IMR-90 (cell line): ENCODE measurements at regions not wholly inside any gene's neighbourhood (a gene's known extent, or its start where the extent isn't known, plus 50 kb on each side); places are given as distances from the start of the nearest gene placed in this dataset.

ENCODE experiments used
- ATAC-seq: fragments of 200-7000 bp; cut with Tn5 transposase; 2 replicates; pipeline ENCODE4 v1.9.1; 2020; ENCODE audit warnings: low read depth, mild to moderate bottlenecking, moderate library complexity
- BruUV-seq: library from RNA; stranded (reverse); fragments of 400-500 nt; replicated peaks from 2 replicates; lab custom pipeline; 2021; lab: Mats Ljungman, UMichigan
- CTCF ChIA-PET: fragments of 300-600 bp; formaldehyde crosslinking; extraction: SDS; loops from one replicate; lab custom pipeline; 2021; ENCODE audit warnings: antibody characterized with exemption; lab: Yijun Ruan, JAX
- POLR2A ChIA-PET: fragments of 300-600 bp; sonication (Branson Sonifier 250); formaldehyde crosslinking; loops from one replicate; lab custom pipeline; 2022; ENCODE audit warnings: antibody characterized with exemption; ENCODE audit not compliant: unreplicated experiment; lab: Charles Lee
- DNase-seq: peaks from one replicate; pipeline ENCODE4 v3.0.0; 2013
- H2AFZ ChIP-seq: replicated peaks from 2 replicates; pipeline ENCODE3; 2013; ENCODE audit warnings: low read length, mild to moderate bottlenecking; ENCODE audit not compliant: poor library complexity
- H2AK5ac ChIP-seq: 2 replicates; pipeline ENCODE4 v1.6.1; 2013; ENCODE audit warnings: low read depth, low read length, inconsistent platforms
- H2AK9ac ChIP-seq: replicated peaks from 2 replicates; pipeline ENCODE3; 2013; ENCODE audit warnings: mild to moderate bottlenecking, low read depth, low read length, moderate library complexity; ENCODE audit not compliant: poor library complexity
- H2BK120ac ChIP-seq: 2 replicates; pipeline ENCODE4 v1.6.1; 2013; ENCODE audit warnings: low read depth, low read length, inconsistent platforms
- H2BK15ac ChIP-seq: 3 replicates; pipeline ENCODE4 v1.6.1; 2013; ENCODE audit warnings: low read depth, low read length, inconsistent platforms
- H2BK20ac ChIP-seq: 2 replicates; pipeline ENCODE4 v1.6.1; 2013; ENCODE audit warnings: low read depth, mild to moderate bottlenecking, inconsistent platforms, low read length, moderate library complexity
- H2BK5ac ChIP-seq: 2 replicates; pipeline ENCODE4 v1.6.1; 2013; ENCODE audit warnings: mild to moderate bottlenecking, low read depth, low read length, inconsistent platforms; ENCODE audit not compliant: poor library complexity, severe bottlenecking
- H3K14ac ChIP-seq: replicated peaks from 2 replicates; pipeline ENCODE4 v1.6.1; 2013; ENCODE audit warnings: low read depth, low read length, inconsistent platforms
- H3K18ac ChIP-seq: 2 replicates; pipeline ENCODE4 v1.6.1; 2013; ENCODE audit warnings: low read depth, low read length, control low read depth
- H3K23ac ChIP-seq: 2 replicates; pipeline ENCODE4 v1.6.1; 2013; ENCODE audit warnings: low read depth, low read length, inconsistent platforms
- H3K27ac ChIP-seq: 2 replicates; pipeline ENCODE4 v1.5.1; 2013; ENCODE audit warnings: mild to moderate bottlenecking, control low read depth, low read length; ENCODE audit not compliant: insufficient read depth
- H3K27me3 ChIP-seq: 2 replicates; pipeline ENCODE4 v1.6.1; 2013; ENCODE audit warnings: low read length; ENCODE audit not compliant: control insufficient read depth, insufficient read depth
- H3K36me3 ChIP-seq: 2 replicates; pipeline ENCODE4 v1.6.1; 2013; ENCODE audit warnings: low read length, mixed read lengths; ENCODE audit not compliant: control insufficient read depth, insufficient read depth
- H3K4ac ChIP-seq: 2 replicates; pipeline ENCODE4 v1.6.1; 2013; ENCODE audit warnings: low read depth, low read length, inconsistent platforms
- H3K4me1 ChIP-seq: 2 replicates; pipeline ENCODE4 v1.6.1; 2013; ENCODE audit warnings: low read length, mixed read lengths; ENCODE audit not compliant: control insufficient read depth, insufficient read depth
- H3K4me2 ChIP-seq: 2 replicates; pipeline ENCODE4 v1.6.1; 2013; ENCODE audit warnings: low read depth, mild to moderate bottlenecking, control low read depth, low read length, moderate library complexity
- H3K4me3 ChIP-seq: 2 replicates; pipeline ENCODE4 v1.5.1; 2013; ENCODE audit warnings: low read depth, mild to moderate bottlenecking, control low read depth, low read length, moderate library complexity; ENCODE audit not compliant: insufficient read depth
- H3K56ac ChIP-seq: 2 replicates; pipeline ENCODE4 v1.6.1; 2013; ENCODE audit warnings: low read length, inconsistent platforms; ENCODE audit not compliant: insufficient read depth; ENCODE audit errors: extremely low read depth
- H3K79me1 ChIP-seq, 2 experiments: 2 replicates each; pipeline ENCODE4 v1.6.1; 2013; ENCODE audit warnings: low read length in 2 of 2, inconsistent platforms in 1 of 2, low read depth in 1 of 2
- H3K9ac ChIP-seq: 2 replicates; pipeline ENCODE4 v1.6.1; 2013; ENCODE audit warnings: low read depth, low read length, control low read depth
- H3K9me1 ChIP-seq: 2 replicates; pipeline ENCODE4 v1.6.1; 2013; ENCODE audit warnings: low read length, inconsistent platforms; ENCODE audit not compliant: insufficient read depth
- H3K9me3 ChIP-seq: 2 replicates; pipeline ENCODE4 v1.6.1; 2013; ENCODE audit warnings: low read length; ENCODE audit not compliant: control insufficient read depth, insufficient read depth
- H4K20me1 ChIP-seq: 2 replicates; pipeline ENCODE4 v1.6.1; 2013; ENCODE audit warnings: low read length, inconsistent platforms; ENCODE audit not compliant: insufficient read depth
- H4K5ac ChIP-seq: 2 replicates; pipeline ENCODE4 v1.6.1; 2013; ENCODE audit warnings: mild to moderate bottlenecking, low read depth, low read length, control low read depth
- H4K8ac ChIP-seq, 2 experiments: 2 replicates each; pipeline ENCODE4 v1.6.1; 2013; ENCODE audit warnings: low read depth in 2 of 2, low read length in 2 of 2, control low read depth in 1 of 2, inconsistent platforms in 1 of 2
- H4K91ac ChIP-seq: 2 replicates; pipeline ENCODE4 v1.6.1; 2013; ENCODE audit warnings: low read depth, low read length, inconsistent platforms; ENCODE audit not compliant: insufficient read depth
- CEBPB ChIP-seq: IDR thresholded peaks from 2 replicates; pipeline ENCODE4 v1.6.1; 2012; ENCODE audit warnings: low read depth, low read length, improper control_type of control experiment
- CHD1 ChIP-seq: IDR thresholded peaks from 2 replicates; pipeline ENCODE4 v1.6.1; 2012; ENCODE audit warnings: low read depth, low read length, improper control_type of control experiment
- WGBS, 2 experiments: methylation state at CpG; one replicate each; pipeline versions ENCODE4 v1.1.5 to v1.1.7; 2013; ENCODE audit warnings: missing lambda C conversion rate in 2 of 2; ENCODE audit not compliant: insufficient read length in 1 of 2; ENCODE audit errors: extremely low coverage in 2 of 2; 5-methylcytosine and 5-hydroxymethylcytosine counted together
- dilution Hi-C: fragments of 300-500 bp; cut with HindIII; formaldehyde crosslinking; loops from one replicate; pipeline ENCODE4 v1.14.3; 2018; ENCODE audit warnings: low sequenced_read_pairs; ENCODE audit not compliant: unreplicated experiment
- in situ Hi-C: fragments of 300-500 bp; cut with MboI; formaldehyde crosslinking; loops from 3 replicates; pipeline ENCODE4 v1.14.3; 2019; ENCODE audit warnings: low sequenced_read_pairs, inconsistent platforms, mixed read lengths
- intact Hi-C: fragments of 100-400 bp; cut with micrococcal nuclease; formaldehyde crosslinking; loops from 2 replicates; pipeline ENCODE4 v1.10.0; 2022
- TF ChIP-seq, protein P1 (sequence below): conservative IDR thresholded peaks from 2 replicates; pipeline ENCODE4 v1.5.1; 2012; ENCODE audit warnings: mild to moderate bottlenecking, low read depth, low read length, improper control_type of control experiment

DNA sequence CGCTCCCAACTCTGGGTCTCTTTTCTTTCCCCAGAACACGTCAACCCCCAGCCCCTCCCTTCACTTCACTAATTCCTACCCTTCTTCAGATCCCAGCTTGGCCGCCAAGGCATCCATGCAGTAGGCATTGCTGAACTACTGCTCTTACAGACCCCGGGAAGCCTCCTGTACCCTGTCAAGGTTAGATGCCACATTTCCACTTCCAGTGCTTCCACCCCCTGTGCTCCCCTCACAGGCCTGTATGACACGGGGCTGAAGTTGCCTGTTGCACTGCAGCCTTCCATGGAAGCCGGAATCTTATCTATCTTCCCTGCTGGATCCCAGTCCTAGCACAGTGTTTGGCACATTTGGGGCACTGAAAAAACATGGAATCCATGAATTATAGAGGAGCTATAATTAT lies 99.0 kb upstream of the SOD1 start:
- DNase-seq (no peak), ATAC-seq (no peak)
- Histone ChIP-seq H3K27ac (no peak overlapping the region), H3K4me2 (no peak overlapping the region), H3K27me3 (peaks cover 35% of the 10 kb centered on the region), H2BK15ac (no peak overlapping the region), H4K91ac (no peak overlapping the region), H2AK9ac (no peak overlapping the region), H3K36me3 (no peaks in the 10 kb centered on the region), H2AFZ (no peak overlapping the region), H3K56ac (no peak overlapping the region), H3K18ac (no peak overlapping the region), H3K14ac (no peak overlapping the region), H2AK5ac (no peak overlapping the region), H2BK120ac (no peak overlapping the region), H4K20me1 (no peaks in the 10 kb centered on the region), H4K8ac (no peak overlapping the region), H4K5ac (no peak overlapping the region), H2BK20ac (no peak overlapping the region), H3K4me1 (no peaks in the 10 kb centered on the region), H3K4ac (no peak overlapping the region), H3K23ac (no peak overlapping the region), H3K79me1 (no peaks in the 10 kb centered on the region), H3K9me3 (peaks cover 3% of the 10 kb centered on the region; the same call in 1 of the 2 replicates), H3K4me3 (no peak overlapping the region), H3K9me1 (no peaks in the 10 kb centered on the region), H3K9ac (no peak overlapping the region), H2BK5ac (no peak overlapping the region)
- ChIA-PET POLR2A (no interaction called here), CTCF (interaction anchor here (0.6 kb wide), 1 partner anchor 213 kb away, joined by 3 read pairs; no protein-coding TSS in a partner anchor)
- in situ Hi-C loops, result no loop called here
- intact Hi-C loops, result no loop called here
- BruUV-seq, result no TSS peak
- TF ChIP-seq CEBPB (no peak), CHD1 (no peak)
- TF ChIP-seq, protein P1, sequence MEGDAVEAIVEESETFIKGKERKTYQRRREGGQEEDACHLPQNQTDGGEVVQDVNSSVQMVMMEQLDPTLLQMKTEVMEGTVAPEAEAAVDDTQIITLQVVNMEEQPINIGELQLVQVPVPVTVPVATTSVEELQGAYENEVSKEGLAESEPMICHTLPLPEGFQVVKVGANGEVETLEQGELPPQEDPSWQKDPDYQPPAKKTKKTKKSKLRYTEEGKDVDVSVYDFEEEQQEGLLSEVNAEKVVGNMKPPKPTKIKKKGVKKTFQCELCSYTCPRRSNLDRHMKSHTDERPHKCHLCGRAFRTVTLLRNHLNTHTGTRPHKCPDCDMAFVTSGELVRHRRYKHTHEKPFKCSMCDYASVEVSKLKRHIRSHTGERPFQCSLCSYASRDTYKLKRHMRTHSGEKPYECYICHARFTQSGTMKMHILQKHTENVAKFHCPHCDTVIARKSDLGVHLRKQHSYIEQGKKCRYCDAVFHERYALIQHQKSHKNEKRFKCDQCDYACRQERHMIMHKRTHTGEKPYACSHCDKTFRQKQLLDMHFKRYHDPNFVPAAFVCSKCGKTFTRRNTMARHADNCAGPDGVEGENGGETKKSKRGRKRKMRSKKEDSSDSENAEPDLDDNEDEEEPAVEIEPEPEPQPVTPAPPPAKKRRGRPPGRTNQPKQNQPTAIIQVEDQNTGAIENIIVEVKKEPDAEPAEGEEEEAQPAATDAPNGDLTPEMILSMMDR, result no peak
- WGBS, 2 experiments, result 94% methylated on average over 3 of the region's 6 CpGs; no CpG with 5 or more reads in 1 of the 2 experiments
- dilution Hi-C loops, result no loop called here
